PC-9 (cell line): ENCODE measurements at regions not wholly inside any gene's neighbourhood (a gene's known extent, or its start where the extent isn't known, plus 50 kb on each side); places are given as distances from the start of the nearest gene placed in this dataset.

Experiments
- CTCF ChIP-seq: fragments of 200-600 bp; sonication (generic); conservative IDR thresholded peaks from 2 replicates; pipeline ENCODE4 v1.6.1; 2017; ENCODE audit warnings: mixed run types, antibody characterized with exemption, mild to moderate bottlenecking, moderate library complexity
- EZH2 ChIP-seq: fragments of 200-600 bp; sonication (generic); IDR thresholded peaks from 2 replicates; pipeline ENCODE4 v1.8.0; 2017; ENCODE audit warnings: antibody characterized with exemption, low read depth

GRCh38 chr5:114146398-114146797, 215.5 kb upstream of the KCNN2 start:
- TF ChIP-seq CTCF (no peak), EZH2 (no peak)
